Gastroesophageal sphincter (tissue), 4 donors: ENCODE measurements at regions not wholly inside any gene's neighbourhood (a gene's known extent, or its start where the extent isn't known, plus 50 kb on each side); places are given as distances from the start of the nearest gene placed in this dataset.

Experiments
- ATAC-seq: fragments of 150-250 bp; one replicate; pipeline ENCODE4 v1.9.1; 2016; ENCODE audit warnings: mild to moderate bottlenecking, moderate library complexity
- H3K27ac ChIP-seq, 4 donors: fragments of 200-600 bp; sonication (generic) in 3 of 4; 1 replicate in 3 of 4; 2 replicates in 1 of 4; pipeline ENCODE4 v1.5.1; 2016 to 2019
- H3K27me3 ChIP-seq: fragments of 200-600 bp; sonication (generic); one replicate; pipeline ENCODE4 v1.5.1; 2019
- H3K36me3 ChIP-seq, 2 donors: fragments of 200-600 bp; sonication (generic); one replicate each; pipeline ENCODE4 v1.5.1; 2019; ENCODE audit warnings: control low read depth in 1 of 2
- H3K4me1 ChIP-seq, 3 donors: fragments of 200-600 bp; sonication (generic); 1 replicate in 2 of 3; 2 replicates in 1 of 3; pipeline ENCODE4 v1.5.1; 2016 to 2019; ENCODE audit warnings: control low read depth in 2 of 3
- H3K4me3 ChIP-seq, 2 donors: fragments of 200-600 bp; sonication (generic); one replicate each; pipeline ENCODE4 v1.5.1; 2019; ENCODE audit warnings: mild to moderate bottlenecking in 1 of 2, moderate library complexity in 1 of 2
- H3K9me3 ChIP-seq, 3 donors: fragments of 200-600 bp; sonication (generic); one replicate each; pipeline ENCODE4 v1.5.1; 2017 to 2019; ENCODE audit warnings: control low read depth in 2 of 3
- EP300 ChIP-seq: sonication (generic); formaldehyde crosslinking; IDR thresholded peaks from one replicate; pipeline ENCODE4 v1.6.1; 2017; ENCODE audit warnings: antibody characterized with exemption, mild to moderate bottlenecking
- POLR2A ChIP-seq, 2 donors: fragments of 450-650 bp; IDR thresholded peaks; one replicate each; pipeline ENCODE4 v1.6.1; 2017; ENCODE audit warnings: antibody characterized with exemption in 2 of 2, mild to moderate bottlenecking in 2 of 2, moderate library complexity in 1 of 2
- POLR2AphosphoS5 ChIP-seq: sonication (generic); formaldehyde crosslinking; IDR thresholded peaks from one replicate; pipeline ENCODE4 v1.6.1; 2017; ENCODE audit warnings: antibody characterized with exemption
- WGBS, 2 donors: methylation state at CpG; one replicate each; pipeline ENCODE4 v1.1.5; 2018; ENCODE audit warnings: low coverage in 1 of 2; 5-methylcytosine and 5-hydroxymethylcytosine counted together
- TF ChIP-seq, protein P1 (sequence below), 4 experiments: fragments of 200-600 bp in 2 of 4; fragments of 450-650 bp in 2 of 4; sonication (generic) in 1 of 4; IDR thresholded peaks; one replicate each; pipeline ENCODE4 v1.5.1; 2017 to 2019; ENCODE audit warnings: antibody characterized with exemption in 4 of 4, mild to moderate bottlenecking in 2 of 4, moderate library complexity in 2 of 4

- no peak for TF ChIP-seq EP300
- TF ChIP-seq, protein P1, sequence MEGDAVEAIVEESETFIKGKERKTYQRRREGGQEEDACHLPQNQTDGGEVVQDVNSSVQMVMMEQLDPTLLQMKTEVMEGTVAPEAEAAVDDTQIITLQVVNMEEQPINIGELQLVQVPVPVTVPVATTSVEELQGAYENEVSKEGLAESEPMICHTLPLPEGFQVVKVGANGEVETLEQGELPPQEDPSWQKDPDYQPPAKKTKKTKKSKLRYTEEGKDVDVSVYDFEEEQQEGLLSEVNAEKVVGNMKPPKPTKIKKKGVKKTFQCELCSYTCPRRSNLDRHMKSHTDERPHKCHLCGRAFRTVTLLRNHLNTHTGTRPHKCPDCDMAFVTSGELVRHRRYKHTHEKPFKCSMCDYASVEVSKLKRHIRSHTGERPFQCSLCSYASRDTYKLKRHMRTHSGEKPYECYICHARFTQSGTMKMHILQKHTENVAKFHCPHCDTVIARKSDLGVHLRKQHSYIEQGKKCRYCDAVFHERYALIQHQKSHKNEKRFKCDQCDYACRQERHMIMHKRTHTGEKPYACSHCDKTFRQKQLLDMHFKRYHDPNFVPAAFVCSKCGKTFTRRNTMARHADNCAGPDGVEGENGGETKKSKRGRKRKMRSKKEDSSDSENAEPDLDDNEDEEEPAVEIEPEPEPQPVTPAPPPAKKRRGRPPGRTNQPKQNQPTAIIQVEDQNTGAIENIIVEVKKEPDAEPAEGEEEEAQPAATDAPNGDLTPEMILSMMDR (IDR thresholded peaks at IDR 0.05): no peak
- TF ChIP-seq POLR2AphosphoS5: no peak
- TF ChIP-seq POLR2A (IDR thresholded peaks at IDR 0.05): no peak
- Histone ChIP-seq H3K9me3 (no peaks in the 10 kb centered on the region), H3K4me1 (no peaks in the 10 kb centered on the region), H3K27me3 (no peaks in the 10 kb centered on the region), H3K36me3 (no peaks in the 10 kb centered on the region), H3K27ac (no peak overlapping the region), H3K4me3 (no peak overlapping the region)
- WGBS, 2 donors: 17 to 75% methylated on average over 1 of the region's 1 CpG
- no peak for ATAC-seq
Measured at GRCh38 chr6:44576132-44576631, 188.7 kb downstream of the CDC5L start.

GRCh38 chr6:44580901-44581300 is 193.4 kb downstream of the CDC5L start:
- H3K4me3 ChIP-seq: no peak overlapping the region
- TF ChIP-seq, protein P1 (IDR thresholded peaks at IDR 0.05): no peak
- no peak for TF ChIP-seq POLR2AphosphoS5
- no peak for TF ChIP-seq EP300
- no peak for TF ChIP-seq POLR2A (IDR thresholded peaks at IDR 0.05)
- ATAC-seq: no peak
- no peaks in the 10 kb centered on the region for H3K27me3 ChIP-seq
- H3K9me3 ChIP-seq: peaks cover 0 to 31% (median 0%) of the 10 kb centered on the region in 3 donors
- no peaks in the 10 kb centered on the region for H3K36me3 ChIP-seq
- no peaks in the 10 kb centered on the region for H3K4me1 ChIP-seq
- WGBS, 2 donors: 55 to 73% methylated on average over 4 to 5 of the region's 5 CpGs
- H3K27ac ChIP-seq: no peak overlapping the region

DNA sequence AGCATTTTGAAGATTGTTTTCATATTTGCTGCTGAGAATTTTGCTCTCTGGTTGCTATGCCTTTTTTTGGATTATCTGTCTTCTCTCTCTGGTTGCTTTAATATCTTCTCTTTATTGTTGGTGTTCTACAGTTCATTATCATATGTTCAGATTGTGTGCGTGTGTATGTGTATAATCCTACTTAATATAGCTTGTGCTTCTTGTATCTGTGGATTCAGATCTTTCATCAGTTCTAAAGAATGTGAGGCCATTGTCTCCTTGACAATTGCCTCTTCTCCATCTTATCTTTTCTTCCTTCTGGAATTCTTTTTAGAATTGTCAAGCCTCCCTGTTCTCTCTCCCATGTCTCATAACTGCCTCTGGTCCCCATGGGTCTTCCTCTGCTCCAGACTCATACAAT is 195.4 kb downstream of the CDC5L start:
- peaks cover 0 to 31% (median 0%) of the 10 kb centered on the region in 3 donors for H3K9me3 ChIP-seq
- H3K4me1 ChIP-seq: no peaks in the 10 kb centered on the region
- H3K27me3 ChIP-seq: no peaks in the 10 kb centered on the region
- H3K4me3 ChIP-seq: no peak overlapping the region
- no peak for ATAC-seq
- no peaks in the 10 kb centered on the region for H3K36me3 ChIP-seq
- no peak overlapping the region for H3K27ac ChIP-seq
- WGBS, 2 donors: 92 to 100% methylated on average over 1 of the region's 1 CpG
- no peak for TF ChIP-seq EP300
- TF ChIP-seq, protein P1 (IDR thresholded peaks at IDR 0.05): no peak
- no peak for TF ChIP-seq POLR2A (IDR thresholded peaks at IDR 0.05)
- no peak for TF ChIP-seq POLR2AphosphoS5

DNA sequence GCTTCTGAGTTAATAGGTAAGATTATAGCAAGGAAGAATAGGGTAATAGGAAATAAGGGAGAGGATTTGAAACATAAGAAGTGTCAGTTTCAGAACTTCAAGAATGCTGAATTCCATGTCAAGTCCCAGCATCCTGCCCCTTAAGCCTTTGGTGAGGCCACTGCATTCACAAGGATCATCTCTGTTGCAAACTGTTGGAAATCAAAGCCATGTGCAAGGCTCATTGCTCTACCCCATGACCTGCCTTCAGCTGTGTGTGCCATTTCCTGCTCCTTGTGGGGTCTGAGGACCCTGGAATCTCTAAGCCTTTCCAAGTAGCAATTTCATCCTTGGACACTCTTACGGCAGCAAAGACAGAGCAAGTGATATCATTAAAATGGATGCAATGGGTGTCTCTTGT is 203.0 kb downstream of the CDC5L start:
- no peaks in the 10 kb centered on the region for H3K36me3 ChIP-seq
- ATAC-seq: no peak
- no peak overlapping the region for H3K27ac ChIP-seq
- no peak overlapping the region for H3K4me3 ChIP-seq
- H3K27me3 ChIP-seq: no peaks in the 10 kb centered on the region
- 86% methylated on average over 1 of the region's 1 CpG; no CpG with 5 or more reads in 1 of the 2 donors for WGBS, 2 donors
- peaks cover 0 to 2% (median 0%) of the 10 kb centered on the region in 3 donors for H3K9me3 ChIP-seq
- no peaks in the 10 kb centered on the region for H3K4me1 ChIP-seq
- TF ChIP-seq EP300 (no peak), POLR2A (IDR thresholded peaks at IDR 0.05) (no peak), POLR2AphosphoS5 (no peak)
- TF ChIP-seq, protein P1 (IDR thresholded peaks at IDR 0.05): no peak

DNA sequence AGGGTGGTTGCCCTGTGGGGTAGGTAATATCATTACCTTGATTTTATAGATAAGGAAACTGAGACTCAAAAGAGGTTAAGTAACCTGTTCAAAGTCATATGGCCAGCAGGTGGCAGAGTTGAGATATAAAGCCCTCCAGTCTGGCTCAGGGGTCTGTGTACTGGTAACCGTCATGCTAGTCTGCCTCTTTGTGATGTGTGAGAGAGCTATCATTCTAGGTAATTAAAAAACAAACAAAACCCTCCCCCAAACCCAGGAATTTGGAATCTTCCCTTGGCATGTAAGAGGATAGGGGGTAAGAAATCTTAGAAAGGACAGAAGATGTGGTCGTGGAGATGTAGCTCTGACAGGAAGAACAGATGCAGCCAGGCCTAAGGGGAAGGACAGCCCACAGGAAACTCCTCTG is 206.0 kb downstream of the CDC5L start:
- H3K27ac ChIP-seq: no peak overlapping the region
- 22 to 34% methylated on average over 2 of the region's 2 CpGs for WGBS, 2 donors
- no peaks in the 10 kb centered on the region for H3K27me3 ChIP-seq
- H3K9me3 ChIP-seq: peaks cover 0 to 4% (median 0%) of the 10 kb centered on the region in 3 donors
- no peak for TF ChIP-seq POLR2AphosphoS5
- TF ChIP-seq, protein P1 (IDR thresholded peaks at IDR 0.05): peak in 3 of 4 experiments; percentile 16 to 45 (median 29)
- no peak for TF ChIP-seq POLR2A (IDR thresholded peaks at IDR 0.05)
- no peaks in the 10 kb centered on the region for H3K36me3 ChIP-seq
- H3K4me3 ChIP-seq: no peak overlapping the region
- H3K4me1 ChIP-seq: no peaks in the 10 kb centered on the region
- no peak for ATAC-seq
